Endothelial cell of umbilical vein (primary cell): ENCODE measurements at regions not wholly inside any gene's neighbourhood (a gene's known extent, or its start where the extent isn't known, plus 50 kb on each side); places are given as distances from the start of the nearest gene placed in this dataset.

Experiments
- BruUV-seq: library from RNA; stranded (reverse); fragments of 400-500 nt; replicated peaks from 2 replicates; lab custom pipeline; 2021; lab: Mats Ljungman, UMichigan
- CTCF ChIA-PET: fragments of 300-600, 350-600 bp; sonication (Branson Sonifier 250); formaldehyde crosslinking; loops from one replicate; lab custom pipeline; 2021; ENCODE audit warnings: antibody characterized with exemption, inconsistent platforms; lab: Charles Lee
- POLR2A ChIA-PET: fragments of 300-600, 350-600 bp; sonication (Branson Sonifier 250); formaldehyde crosslinking; loops from one replicate; lab custom pipeline; 2021; ENCODE audit warnings: antibody characterized with exemption, inconsistent platforms; lab: Charles Lee
- DNase-seq: peaks from one replicate; pipeline ENCODE4 v3.0.0-alpha.2; 2011; ENCODE audit warnings: low read depth, low spot score
- FAIRE-seq: peaks from 2 replicates; lab custom pipeline; 2011; peaks lifted over from hg19 to GRCh38; lab: Jason Lieb, UNC
- H2AFZ ChIP-seq: 2 replicates; pipeline ENCODE4 v1.6.0; 2012; ENCODE audit warnings: low read depth, low read length, control low read depth, inconsistent platforms
- H3K27ac ChIP-seq: 2 replicates; pipeline ENCODE4 v1.5.1; 2011; ENCODE audit warnings: low read depth, mild to moderate bottlenecking, control low read depth, low read length, moderate library complexity; ENCODE audit not compliant: insufficient read depth
- H3K27me3 ChIP-seq, 2 experiments: 2 replicates each; pipeline versions ENCODE4 v1.6.0 to v1.6.1; 2011; ENCODE audit warnings: low read length in 2 of 2, mixed read lengths in 1 of 2; ENCODE audit not compliant: control insufficient read depth in 2 of 2, insufficient read depth in 2 of 2
- H3K36me3 ChIP-seq, 2 experiments: 2 replicates in 1 of 2; 3 replicates in 1 of 2; pipeline ENCODE4 v1.5.1; 2011; ENCODE audit warnings: low read length in 2 of 2, mild to moderate bottlenecking in 1 of 2, moderate library complexity in 1 of 2; ENCODE audit not compliant: control insufficient read depth in 2 of 2, insufficient read depth in 2 of 2; ENCODE audit errors: extremely low read depth in 1 of 2
- H3K4me1 ChIP-seq: 3 replicates; pipeline ENCODE4 v1.5.1; 2011; ENCODE audit warnings: mild to moderate bottlenecking, low read length; ENCODE audit not compliant: control insufficient read depth, insufficient read depth; ENCODE audit errors: extremely low read depth
- H3K4me2 ChIP-seq: 2 replicates; pipeline ENCODE4 v1.6.1; 2011; ENCODE audit warnings: low read length, control low read depth, mixed read lengths; ENCODE audit not compliant: insufficient read depth
- H3K4me3 ChIP-seq, 3 experiments: fragments of 200-600 bp in 1 of 3; sonication (generic), shearing (Covaris generic) in 1 of 3; replicated peaks in 1 of 3; 2 replicates each; pipeline ENCODE4 v1.5.1; 2011 to 2016; ENCODE audit warnings: control low read depth in 3 of 3, low read length in 3 of 3, mild to moderate bottlenecking in 2 of 3, inconsistent platforms in 1 of 3, low read depth in 1 of 3, moderate library complexity in 1 of 3; ENCODE audit not compliant: insufficient read depth in 1 of 3
- H3K79me2 ChIP-seq: 2 replicates; pipeline ENCODE4 v1.6.0; 2012; ENCODE audit warnings: low read length, inconsistent platforms; ENCODE audit not compliant: control insufficient read depth, insufficient read depth
- H3K9ac ChIP-seq: replicated peaks from 2 replicates; pipeline ENCODE3; 2011; ENCODE audit warnings: low read length, control low read depth; ENCODE audit not compliant: insufficient read depth; ENCODE audit errors: extremely low read depth
- H3K9me1 ChIP-seq: replicated peaks from 3 replicates; pipeline ENCODE4 v1.6.0; 2011; ENCODE audit warnings: mild to moderate bottlenecking, low read length; ENCODE audit not compliant: control insufficient read depth, insufficient read depth; ENCODE audit errors: extremely low read depth
- H3K9me3 ChIP-seq: replicated peaks from 2 replicates; pipeline ENCODE4 v1.5.1; 2012; ENCODE audit warnings: low read length, inconsistent platforms; ENCODE audit not compliant: control insufficient read depth, insufficient read depth
- H4K20me1 ChIP-seq: replicated peaks from 2 replicates; pipeline ENCODE3; 2011; ENCODE audit warnings: mild to moderate bottlenecking, low read length; ENCODE audit not compliant: control insufficient read depth, insufficient read depth; ENCODE audit errors: extremely low read depth
- CTCF ChIP-seq, 2 donors: IDR thresholded peaks; 1 replicate in 1 of 2; 2 replicates in 1 of 2; pipeline ENCODE4 v1.5.1; 2011; ENCODE audit warnings: low read length in 2 of 2, mild to moderate bottlenecking in 2 of 2, moderate library complexity in 2 of 2, control low read depth in 1 of 2, inconsistent platforms in 1 of 2, low read depth in 1 of 2; ENCODE audit not compliant: insufficient read depth in 1 of 2; ENCODE audit errors: extremely low read depth in 1 of 2
- EZH2 ChIP-seq: IDR thresholded peaks from 2 replicates; pipeline ENCODE4 v1.6.1; 2012; ENCODE audit warnings: borderline replicate concordance, low read depth, mild to moderate bottlenecking, moderate library complexity, low read length, inconsistent platforms; ENCODE audit not compliant: severe bottlenecking
- FOS ChIP-seq: IDR thresholded peaks from 2 replicates; pipeline ENCODE4 v1.6.1; 2011; ENCODE audit warnings: mild to moderate bottlenecking, low read length, moderate library complexity, borderline replicate concordance; ENCODE audit not compliant: insufficient read depth
- GATA2 ChIP-seq: IDR thresholded peaks from 2 replicates; pipeline ENCODE4 v1.7.0; 2011; ENCODE audit warnings: low read depth, mild to moderate bottlenecking, moderate library complexity, mixed read lengths, low read length; ENCODE audit not compliant: insufficient read length, insufficient read depth
- JUN ChIP-seq: IDR thresholded peaks from 2 replicates; pipeline ENCODE4 v1.6.1; 2011; ENCODE audit warnings: borderline replicate concordance, low read depth; ENCODE audit not compliant: insufficient read length, insufficient read depth
- MAX ChIP-seq: IDR thresholded peaks from 2 replicates; pipeline ENCODE4 v1.6.1; 2011; ENCODE audit not compliant: insufficient read depth, insufficient read length
- MYC ChIP-seq: IDR thresholded peaks from one replicate; pipeline ENCODE4 v1.6.1; 2011; ENCODE audit warnings: mild to moderate bottlenecking, low read depth, low read length
- POLR2A ChIP-seq: IDR thresholded peaks from 2 replicates; pipeline ENCODE4 v1.6.1; 2012; ENCODE audit warnings: low read depth, mild to moderate bottlenecking, control low read depth, low read length
- POLR2AphosphoS5 ChIP-seq: IDR thresholded peaks from 2 replicates; pipeline ENCODE4 v1.6.1; 2012; ENCODE audit warnings: low read depth, mild to moderate bottlenecking, control low read depth, low read length, moderate library complexity; ENCODE audit not compliant: insufficient read depth
- dilution Hi-C: fragments of 300-500 bp; cut with MboI; formaldehyde crosslinking; loops from one replicate; pipeline ENCODE4 v1.15.0; 2019; ENCODE audit warnings: low sequenced_read_pairs; ENCODE audit not compliant: extremely low pct_ligation_motif_present
- intact Hi-C: fragments of 100-400 bp; cut with micrococcal nuclease; formaldehyde crosslinking; loops from one replicate; pipeline ENCODE4 v1.10.0; 2022

DNA sequence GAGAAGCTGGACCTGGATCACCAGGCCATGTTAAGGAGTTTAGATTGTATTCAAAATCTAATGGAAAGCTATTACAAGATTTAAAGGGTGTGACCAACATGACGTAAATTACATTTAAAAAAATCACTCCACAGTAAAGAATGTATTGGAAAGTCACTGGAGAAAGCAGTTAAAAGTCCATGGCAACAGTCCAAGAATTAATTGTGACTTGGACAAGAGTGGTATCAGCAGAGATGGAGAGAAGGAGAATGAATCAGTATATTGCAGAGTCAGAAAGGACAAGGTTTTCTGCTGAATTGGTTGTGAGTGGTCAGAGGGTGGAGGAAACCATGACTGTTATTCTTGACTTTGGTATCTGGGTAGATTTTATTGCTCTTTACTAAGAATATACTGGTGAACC is 535.1 kb upstream of the SLITRK1 start:
- FAIRE-seq (no peak), DNase-seq (no peak)
- Histone ChIP-seq H3K4me2 (no peak overlapping the region), H4K20me1 (no peaks in the 10 kb centered on the region), H3K27ac (no peak overlapping the region), H3K4me3 (no peak overlapping the region), H3K9me3 (peaks cover 6% of the 10 kb centered on the region), H2AFZ (no peak overlapping the region), H3K9me1 (no peaks in the 10 kb centered on the region), H3K36me3 (no peaks in the 10 kb centered on the region), H3K27me3 (no peaks in the 10 kb centered on the region), H3K79me2 (no peaks in the 10 kb centered on the region), H3K9ac (no peak overlapping the region), H3K4me1 (no peaks in the 10 kb centered on the region)
- dilution Hi-C loops (no loop called here), intact Hi-C loops (no loop called here)
- BruUV-seq: no TSS peak
- ChIA-PET POLR2A (no interaction called here), CTCF (no interaction called here)
- TF ChIP-seq POLR2AphosphoS5: no peak
- no peak for TF ChIP-seq FOS
- no peak for TF ChIP-seq MAX

- Histone ChIP-seq H3K4me1 (no peaks in the 10 kb centered on the region), H3K4me2 (no peak overlapping the region), H2AFZ (no peak overlapping the region), H3K36me3 (no peaks in the 10 kb centered on the region), H3K9ac (no peak overlapping the region), H3K9me3 (peaks cover 4% of the 10 kb centered on the region), H3K27me3 (no peaks in the 10 kb centered on the region), H3K9me1 (no peaks in the 10 kb centered on the region), H3K27ac (no peak overlapping the region), H3K79me2 (no peaks in the 10 kb centered on the region), H4K20me1 (no peaks in the 10 kb centered on the region), H3K4me3 (no peak overlapping the region)
- dilution Hi-C loops (no loop called here), intact Hi-C loops (no loop called here)
- DNase-seq: no peak
- ChIA-PET POLR2A (no interaction called here), CTCF (no interaction called here)
- no TSS peak for BruUV-seq
- FAIRE-seq: no peak
- TF ChIP-seq EZH2 (no peak), MAX (no peak), FOS (no peak), CTCF (IDR thresholded peaks at IDR 0.05; ENCODE audit: extremely low read depth in 1 of 2, insufficient read depth in 1 of 2, low read depth in 1 of 2, low read length in 2 of 2) (no peak), MYC (no peak), POLR2AphosphoS5 (no peak), GATA2 (no peak), JUN (no peak), POLR2A (no peak)
Observed at GRCh38 chr13:84413016-84413415, 530.7 kb upstream of the SLITRK1 start.
